ENCODE measurements at regions not wholly inside any gene's neighbourhood (a gene's known extent, or its start where the extent isn't known, plus 50 kb on each side); places are given as distances from the start of the nearest gene placed in this dataset.

GRCh38 chr10:3231951-3232730 lies 59.6 kb upstream of the PITRM1 start:
- H3K36me3 Mint-ChIP-seq, result no peaks in the 10 kb centered on the region
- no peak overlapping the region for H3K4me3 Mint-ChIP-seq
- H3K27me3 Mint-ChIP-seq (ENCODE audit: low read depth in 3 of 3), result peaks cover 7 to 16% (median 8%) of the 10 kb centered on the region in 3 donors
- peaks cover 0 to 16% of the 10 kb centered on the region in 2 donors for H3K4me1 Mint-ChIP-seq
- no peak overlapping the region for H3K27ac Mint-ChIP-seq
- no peak for DNase-seq
- H3K9me3 Mint-ChIP-seq, result no peaks in the 10 kb centered on the region

- Mint-ChIP-seq H3K4me3 (no peak overlapping the region), H3K36me3 (no peaks in the 10 kb centered on the region), H3K4me1 (peaks cover 0 to 20% of the 10 kb centered on the region in 2 donors), H3K27ac (no peak overlapping the region), H3K9me3 (no peaks in the 10 kb centered on the region), H3K27me3 (ENCODE audit: low read depth in 3 of 3) (peaks cover 7 to 9% (median 8%) of the 10 kb centered on the region in 3 donors)
- no peak for DNase-seq
These were observed 57.2 kb upstream of the PITRM1 start for GRCh38 chr10:3229815-3230214.

GRCh38 chr10:3228629-3228945 lies 56.0 kb upstream of the PITRM1 start:
- Mint-ChIP-seq H3K4me1 (peaks cover 0 to 20% of the 10 kb centered on the region in 2 donors), H3K9me3 (no peaks in the 10 kb centered on the region), H3K36me3 (no peaks in the 10 kb centered on the region), H3K27me3 (ENCODE audit: low read depth in 3 of 3) (peaks cover 7 to 8% (median 8%) of the 10 kb centered on the region in 3 donors), H3K27ac (peak overlapping the region in 2 of 6 donors; percentile 79 to 88), H3K4me3 (peak overlapping the region in 2 of 5 donors; percentile 41 to 79)
- DNase-seq, result no peak

- Mint-ChIP-seq H3K27ac (peak overlapping the region in 3 of 6 donors; percentile 79 to 89 (median 88)), H3K27me3 (ENCODE audit: low read depth in 3 of 3) (peaks cover 7 to 8% (median 7%) of the 10 kb centered on the region in 3 donors), H3K9me3 (no peaks in the 10 kb centered on the region), H3K4me1 (peaks cover 0 to 20% of the 10 kb centered on the region in 2 donors), H3K36me3 (no peaks in the 10 kb centered on the region), H3K4me3 (peak overlapping the region in 2 of 5 donors; percentile 75 to 79)
- no peak for DNase-seq
These were observed 54.6 kb upstream of the PITRM1 start for GRCh38 chr10:3226960-3227744.

GRCh38 chr10:3225561-3225960 lies 53.0 kb upstream of the PITRM1 start:
- no peak overlapping the region for H3K27ac Mint-ChIP-seq
- no peaks in the 10 kb centered on the region for H3K36me3 Mint-ChIP-seq
- peaks cover 5 to 11% (median 9%) of the 10 kb centered on the region in 3 donors for H3K27me3 Mint-ChIP-seq (ENCODE audit: low read depth in 3 of 3)
- H3K4me3 Mint-ChIP-seq, result no peak overlapping the region
- DNase-seq, result no peak
- no peaks in the 10 kb centered on the region for H3K9me3 Mint-ChIP-seq
- H3K4me1 Mint-ChIP-seq, result peaks cover 9 to 29% of the 10 kb centered on the region in 2 donors

GRCh38 chr10:3224241-3224640 lies 51.7 kb upstream of the PITRM1 start:
- Mint-ChIP-seq H3K4me3 (no peak overlapping the region), H3K27ac (no peak overlapping the region)

GRCh38 chr10:3222626-3223025 lies 50.0 kb upstream of the PITRM1 start:
- H3K9me3 Mint-ChIP-seq, result no peaks in the 10 kb centered on the region
- peaks cover 9 to 18% of the 10 kb centered on the region in 2 donors for H3K4me1 Mint-ChIP-seq
- no peaks in the 10 kb centered on the region for H3K36me3 Mint-ChIP-seq
- peaks cover 1 to 5% (median 3%) of the 10 kb centered on the region in 3 donors for H3K27me3 Mint-ChIP-seq (ENCODE audit: low read depth in 3 of 3)
- no peak overlapping the region for H3K4me3 Mint-ChIP-seq
- DNase-seq, result no peak
- no peak overlapping the region for H3K27ac Mint-ChIP-seq

More at GRCh38 chr10:3224241-3224640, 51.7 kb upstream of the PITRM1 start:
- DNase-seq, result no peak
- peaks cover 9 to 29% of the 10 kb centered on the region in 2 donors for H3K4me1 Mint-ChIP-seq
- H3K27me3 Mint-ChIP-seq (ENCODE audit: low read depth in 3 of 3), result peaks cover 5 to 11% (median 9%) of the 10 kb centered on the region in 3 donors
- no peaks in the 10 kb centered on the region for H3K9me3 Mint-ChIP-seq
- no peaks in the 10 kb centered on the region for H3K36me3 Mint-ChIP-seq

Data from immature natural killer cell (primary cell).